HG02870 (cell line): ENCODE measurements at regions not wholly inside any gene's neighbourhood (a gene's known extent, or its start where the extent isn't known, plus 50 kb on each side); places are given as distances from the start of the nearest gene placed in this dataset.

Experiments
- ATAC-seq: cut with Tn5 transposase; IDR thresholded peaks from one replicate; pipeline ENCODE4 v1.9.1; 2021; ENCODE audit warnings: mild to moderate bottlenecking, moderate library complexity; ENCODE audit not compliant: unreplicated experiment

- ATAC-seq: no peak
These were observed 73.8 kb upstream of the HAAO start for GRCh38 chr2:42865884-42866881.

GRCh38 chr2:42864641-42865280, 72.4 kb upstream of the HAAO start:
- no peak for ATAC-seq

- no peak for ATAC-seq
These were observed 71.8 kb upstream of the HAAO start for GRCh38 chr2:42864222-42864621.

DNA sequence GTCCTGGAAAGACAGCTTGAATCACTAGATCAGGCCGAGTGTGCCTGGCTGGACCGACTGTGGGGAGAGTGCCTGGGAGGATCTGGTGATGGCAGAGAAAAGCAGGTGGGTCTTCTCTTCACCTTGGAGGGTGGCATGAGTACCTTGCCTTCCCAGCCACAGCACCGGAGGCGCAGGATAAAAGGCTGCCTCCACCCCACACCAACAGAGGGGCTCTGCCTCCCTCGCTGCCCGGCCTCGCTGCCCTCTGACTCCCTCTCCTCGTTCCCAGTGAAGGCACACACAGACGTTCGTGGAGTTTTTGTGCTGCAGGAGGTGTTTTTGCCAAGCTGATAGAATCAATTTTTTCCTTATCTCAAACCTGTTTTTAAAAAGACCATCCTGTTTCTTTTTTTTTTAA, 71.4 kb upstream of the HAAO start:
- no peak for ATAC-seq

GRCh38 chr2:42863320-42863719, 70.9 kb upstream of the HAAO start:
- ATAC-seq: no peak

DNA sequence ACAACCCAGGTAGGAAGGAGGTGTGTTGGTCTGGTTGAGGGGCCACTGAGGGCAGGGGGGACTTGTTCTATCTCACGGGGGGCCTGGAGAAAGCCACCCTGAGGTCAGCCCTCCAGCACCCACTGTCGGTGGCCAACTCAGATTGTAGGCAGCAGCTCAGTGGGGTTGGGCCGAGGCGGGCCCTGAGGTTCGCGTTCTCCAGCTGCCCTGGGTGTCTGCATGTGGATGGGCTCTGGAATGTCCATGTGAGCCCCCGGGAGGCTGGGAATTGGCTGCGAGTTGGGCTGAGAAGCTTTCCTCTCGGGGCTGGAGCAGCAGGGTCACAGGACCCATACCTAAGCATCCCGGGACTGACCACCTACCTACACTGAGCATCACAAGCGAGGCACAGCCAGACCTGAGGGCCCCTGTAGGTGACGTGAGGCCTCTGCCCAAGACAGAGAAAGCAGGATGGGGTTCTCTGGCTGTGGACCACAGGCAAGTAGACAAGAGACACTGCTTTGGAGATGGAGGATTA, 70.3 kb upstream of the HAAO start:
- no peak for ATAC-seq

DNA sequence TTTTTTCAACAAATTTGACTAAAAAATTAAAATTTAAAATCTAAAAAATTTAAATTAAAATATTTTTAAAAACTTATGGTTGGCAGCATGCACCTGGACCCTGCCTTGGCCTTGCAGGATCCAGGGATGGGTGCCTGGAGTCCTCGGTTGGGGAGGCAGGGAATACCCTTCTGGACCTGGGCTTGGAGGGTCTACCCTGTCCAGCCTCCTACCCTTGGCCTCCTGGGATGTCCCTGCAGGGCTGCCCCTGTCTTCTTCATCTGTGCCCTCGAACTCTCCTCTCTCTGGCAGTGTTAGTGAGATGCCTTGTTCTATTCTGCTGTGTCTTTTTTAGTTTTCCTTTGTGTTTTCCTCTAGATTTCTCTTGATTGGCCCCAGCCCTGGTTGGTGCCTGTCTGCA, 68.9 kb upstream of the HAAO start:
- ATAC-seq: no peak

GRCh38 chr2:42860319-42861094, 68.1 kb upstream of the HAAO start:
- ATAC-seq: no peak

- no peak for ATAC-seq
These were observed 67.4 kb upstream of the HAAO start for GRCh38 chr2:42859791-42860190.

DNA sequence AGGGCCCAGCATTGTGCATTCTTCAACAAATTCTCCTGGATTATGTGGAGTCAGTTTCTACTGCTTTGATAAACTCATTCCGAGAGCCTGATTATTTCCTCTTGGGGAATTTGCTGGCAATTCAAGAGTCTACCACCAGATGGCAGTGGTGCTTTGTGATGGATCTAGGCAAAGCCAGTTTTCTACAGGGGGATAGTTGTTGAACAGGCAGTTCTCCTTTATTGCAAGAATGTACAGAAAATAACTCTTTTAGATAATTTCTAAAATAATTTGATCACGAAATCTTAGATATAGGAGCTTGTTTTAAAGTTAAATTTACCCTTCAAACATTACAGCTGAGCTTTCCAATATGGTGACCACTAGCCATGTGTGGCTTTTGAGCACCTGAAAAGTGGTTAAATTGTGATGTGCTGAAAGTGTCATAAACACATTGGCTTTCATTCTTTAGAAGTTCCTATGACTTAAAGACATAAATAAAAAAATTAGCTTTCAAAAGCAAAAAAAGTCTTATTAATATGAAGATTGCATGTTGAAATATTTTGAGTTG, 66.7 kb upstream of the HAAO start:
- ATAC-seq: no peak

DNA sequence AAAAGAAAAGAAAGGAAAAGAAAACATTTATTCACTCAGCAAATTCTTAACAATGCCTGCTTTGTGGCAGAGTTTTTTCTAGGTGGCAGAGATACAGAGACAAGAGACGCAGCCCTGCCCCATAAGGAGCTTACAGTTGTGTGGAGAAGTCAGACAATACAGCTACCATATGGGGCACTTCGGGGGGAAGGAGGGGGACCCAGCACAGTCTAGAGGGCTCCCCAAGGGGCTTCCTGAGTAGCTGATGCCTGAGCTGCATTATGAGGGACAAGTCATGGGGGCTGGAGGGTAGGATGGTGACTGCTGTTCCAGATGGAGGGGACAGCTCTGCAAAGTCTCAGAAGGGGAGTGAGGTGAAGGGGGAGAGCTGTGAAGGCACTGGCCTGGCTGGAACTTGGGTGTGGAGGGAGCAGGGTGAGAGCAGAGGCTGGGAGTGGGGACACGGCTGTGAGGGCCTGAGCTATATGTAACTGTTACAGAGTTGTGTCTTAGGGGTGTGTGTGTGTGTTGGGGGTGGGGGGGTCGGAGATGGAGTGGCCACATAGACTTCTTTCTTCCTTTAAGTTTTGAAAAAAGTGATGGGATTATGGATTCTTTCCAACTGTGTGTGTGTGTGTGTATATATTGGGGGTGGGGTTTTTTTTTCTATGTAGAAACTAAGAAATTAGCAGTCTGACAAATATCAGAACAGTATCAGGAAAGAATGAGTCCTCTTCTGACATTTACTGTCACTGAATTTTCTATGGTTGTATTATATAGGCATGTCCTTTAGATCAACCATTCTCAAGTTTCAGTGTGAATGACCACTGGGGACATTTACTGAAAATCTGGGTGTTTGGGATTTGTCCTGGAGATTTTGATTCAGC, 66.0 kb upstream of the HAAO start:
- ATAC-seq: no peak

- ATAC-seq: no peak
These were observed 64.7 kb upstream of the HAAO start for GRCh38 chr2:42856891-42857632.

DNA sequence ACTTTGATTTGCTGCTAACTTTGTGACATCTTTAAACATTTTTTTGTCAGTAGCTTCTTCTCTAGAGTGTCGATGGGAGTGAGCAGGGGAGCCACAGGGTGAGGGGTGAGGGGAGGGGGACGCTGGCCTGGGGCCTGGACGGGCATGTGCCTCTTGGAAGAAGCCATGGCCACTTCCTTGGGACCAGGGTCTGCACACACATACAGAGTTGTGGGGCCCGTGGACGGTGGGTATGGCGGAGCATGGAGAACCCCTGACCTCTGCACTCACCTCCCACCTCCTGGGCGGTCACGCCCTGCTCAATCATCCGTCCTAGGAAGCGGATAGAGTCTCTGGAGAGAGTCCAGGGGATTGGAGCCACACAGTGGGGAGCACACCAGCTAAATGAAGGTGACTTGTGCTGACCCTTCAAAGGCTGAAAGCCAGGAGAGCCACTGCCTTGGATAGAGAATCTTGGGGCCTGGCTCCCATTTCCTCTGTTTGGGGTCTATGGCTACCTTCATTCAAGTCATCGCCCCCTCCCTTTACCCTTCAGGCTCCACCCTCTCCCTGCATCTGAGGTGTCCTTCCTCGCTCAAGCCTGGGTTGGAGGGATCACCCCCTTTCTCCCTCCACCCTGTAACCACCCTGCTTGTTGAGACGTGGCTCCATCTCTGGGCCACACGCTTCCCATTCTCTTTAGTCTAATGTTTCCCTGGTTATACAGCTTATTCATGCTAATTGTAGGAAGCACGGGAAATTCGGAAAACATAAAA, 63.9 kb upstream of the HAAO start:
- no peak for ATAC-seq

DNA sequence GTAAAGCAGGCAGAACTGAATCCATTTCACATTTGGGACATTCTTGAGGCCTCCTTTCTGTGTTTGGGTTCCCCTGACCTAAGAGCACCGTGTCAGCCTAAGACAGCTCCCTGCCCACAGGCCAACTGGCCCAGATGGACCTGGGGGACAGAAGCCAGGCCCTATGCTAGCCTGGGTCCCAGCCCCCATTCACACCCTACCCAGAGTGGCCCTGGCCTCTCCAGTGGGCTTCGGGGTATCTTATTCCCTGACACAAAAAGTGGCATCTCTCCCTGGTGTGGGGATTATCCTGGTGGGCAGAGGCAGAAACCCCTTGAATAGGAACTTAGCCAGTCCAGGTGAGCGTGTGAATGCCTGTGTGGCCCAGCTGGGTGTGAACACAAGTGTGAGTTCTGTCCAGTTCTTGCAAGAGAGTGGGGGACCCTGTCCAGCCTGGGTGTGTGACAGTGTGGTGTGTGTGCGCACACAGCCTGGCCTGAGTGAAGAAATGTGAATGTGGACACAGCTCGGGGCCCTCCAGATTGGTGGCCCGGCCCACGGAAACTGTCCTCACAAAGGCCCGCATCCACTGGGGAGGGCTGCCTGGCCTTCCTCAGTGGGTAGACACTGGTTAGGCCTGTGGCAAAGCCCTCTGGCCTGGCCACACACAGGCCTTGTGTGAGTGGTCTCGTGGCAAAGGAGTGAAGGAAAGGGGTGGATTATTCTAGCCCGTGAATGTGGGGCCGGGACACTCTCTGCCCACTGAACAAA, 63.0 kb upstream of the HAAO start:
- ATAC-seq: no peak

DNA sequence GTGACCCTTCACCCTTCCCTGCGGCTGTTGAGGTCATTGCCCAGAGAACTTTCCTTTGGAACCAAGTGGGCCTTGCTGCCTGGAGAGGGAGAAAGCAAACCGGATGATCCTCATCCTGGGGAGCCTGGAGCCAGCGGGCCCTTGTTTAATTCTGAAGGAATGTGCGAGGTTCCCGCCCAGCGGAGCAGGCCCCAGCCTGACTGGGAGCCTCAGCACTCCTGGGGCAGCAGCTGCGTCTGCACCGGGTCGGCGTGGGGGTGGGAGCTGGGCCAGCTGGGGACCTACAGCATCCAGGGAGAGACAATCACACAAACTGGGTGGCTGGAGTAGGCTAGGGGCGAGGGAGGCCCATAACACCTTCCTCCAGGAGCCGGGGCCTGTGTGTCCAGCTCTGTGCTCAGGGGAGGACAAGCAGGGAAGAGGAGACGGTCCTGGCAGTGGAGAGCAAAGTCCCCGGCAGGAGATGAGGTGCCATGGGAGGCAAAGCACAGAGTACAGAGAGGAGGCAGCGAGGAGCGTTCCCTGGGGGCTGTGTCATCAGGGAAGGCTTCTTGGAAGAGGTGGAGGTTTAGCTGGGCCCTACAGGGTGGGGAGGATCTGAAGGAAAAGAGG, 61.9 kb upstream of the HAAO start:
- no peak for ATAC-seq

GRCh38 chr2:42853549-42854206, 61.3 kb upstream of the HAAO start:
- ATAC-seq: no peak

GRCh38 chr2:42852798-42853197, 60.4 kb upstream of the HAAO start:
- ATAC-seq: no peak
